Body of pancreas (tissue), 4 donors: ENCODE measurements at regions not wholly inside any gene's neighbourhood (a gene's known extent, or its start where the extent isn't known, plus 50 kb on each side); places are given as distances from the start of the nearest gene placed in this dataset.

Experiments used
- ATAC-seq: fragments of 150-250 bp; one replicate; pipeline ENCODE4 v1.9.1; 2016
- DNase-seq, 4 donors: peaks; one replicate each; pipeline ENCODE4 v3.0.0-alpha.2; 2019
- H3K27ac ChIP-seq, 4 donors: fragments of 200-600 bp; sonication (generic); 1 replicate in 3 of 4; 2 replicates in 1 of 4; pipeline versions ENCODE4 v1.5.1 to v1.6.1; 2016 to 2019; ENCODE audit warnings: mild to moderate bottlenecking in 1 of 4, mixed read lengths in 1 of 4, moderate library complexity in 1 of 4
- H3K27me3 ChIP-seq, 2 donors: fragments of 200-600 bp; sonication (generic); one replicate each; pipeline ENCODE4 v1.6.0; 2016; ENCODE audit warnings: mild to moderate bottlenecking in 1 of 2
- H3K36me3 ChIP-seq, 2 donors: fragments of 200-600 bp; sonication (generic); replicated peaks in 1 of 2; 2 replicates each; pipeline ENCODE4 v1.5.1; 2016; ENCODE audit warnings: low read depth in 2 of 2; ENCODE audit not compliant: insufficient read depth in 1 of 2
- H3K4me1 ChIP-seq: fragments of 200-600 bp; sonication (generic); one replicate; pipeline ENCODE4 v1.6.0; 2016
- H3K4me3 ChIP-seq, 2 donors: fragments of 200-600 bp; sonication (generic); 1 replicate in 1 of 2; 2 replicates in 1 of 2; pipeline ENCODE4 v1.5.1; 2016 to 2019
- H3K9me3 ChIP-seq, 3 donors: fragments of 200-600 bp; sonication (generic); 1 replicate in 2 of 3; 2 replicates in 1 of 3; pipeline ENCODE4 v1.5.1; 2016
- CTCF ChIP-seq, 7 experiments: fragments of 450-650 bp in 4 of 7; fragments of 200-600 bp in 3 of 7; sonication (generic) in 3 of 7; IDR thresholded peaks; one replicate each; pipeline ENCODE4 v1.5.1; 2016 to 2019; ENCODE audit warnings: antibody characterized with exemption in 7 of 7
- POLR2A ChIP-seq, 3 donors: fragments of 450-650 bp; IDR thresholded peaks; one replicate each; pipeline ENCODE4 v1.6.1; 2016; ENCODE audit warnings: antibody characterized with exemption in 3 of 3, mild to moderate bottlenecking in 2 of 3
- WGBS, 2 donors: methylation state at CpG; one replicate each; pipeline ENCODE4 v1.1.5; 2017; 5-methylcytosine and 5-hydroxymethylcytosine counted together
- intact Hi-C: fragments of 100-400 bp; cut with DNase I; formaldehyde crosslinking; loops from one replicate; pipeline ENCODE4 v1.15.1; 2023

DNA sequence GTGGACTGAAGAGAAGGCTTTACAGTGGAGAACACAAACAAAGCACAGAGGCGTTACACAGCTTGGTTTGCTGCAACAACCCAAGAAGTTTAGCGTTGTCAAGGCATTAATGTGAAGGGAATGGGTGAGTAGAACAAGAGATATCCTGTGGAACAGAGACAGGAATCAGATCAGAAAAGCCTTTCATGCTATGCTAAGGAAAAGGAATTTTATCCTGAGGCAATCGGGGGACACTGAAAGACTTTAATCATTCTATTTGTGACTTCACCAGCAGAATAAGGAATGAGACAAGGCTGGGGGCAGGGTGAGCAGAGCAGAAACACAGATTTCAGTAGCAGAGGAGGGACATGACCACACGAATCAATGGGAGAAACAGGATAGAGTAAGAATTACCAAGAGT, 600.7 kb downstream of the IRS1 start:
- H3K36me3 ChIP-seq, result no peaks in the 10 kb centered on the region
- no peaks in the 10 kb centered on the region for H3K4me1 ChIP-seq
- H3K27me3 ChIP-seq, result no peaks in the 10 kb centered on the region
- H3K4me3 ChIP-seq, result no peak overlapping the region
- H3K27ac ChIP-seq, result no peak overlapping the region
- no peak for DNase-seq
- WGBS, 2 donors, result 71 to 77% methylated on average over 4 of the region's 4 CpGs
- no peak for ATAC-seq
- H3K9me3 ChIP-seq, result no peaks in the 10 kb centered on the region
- intact Hi-C loops, result no loop called here
- no peak for TF ChIP-seq CTCF (IDR thresholded peaks at IDR 0.05)
- no peak for TF ChIP-seq POLR2A (IDR thresholded peaks at IDR 0.05)

DNA sequence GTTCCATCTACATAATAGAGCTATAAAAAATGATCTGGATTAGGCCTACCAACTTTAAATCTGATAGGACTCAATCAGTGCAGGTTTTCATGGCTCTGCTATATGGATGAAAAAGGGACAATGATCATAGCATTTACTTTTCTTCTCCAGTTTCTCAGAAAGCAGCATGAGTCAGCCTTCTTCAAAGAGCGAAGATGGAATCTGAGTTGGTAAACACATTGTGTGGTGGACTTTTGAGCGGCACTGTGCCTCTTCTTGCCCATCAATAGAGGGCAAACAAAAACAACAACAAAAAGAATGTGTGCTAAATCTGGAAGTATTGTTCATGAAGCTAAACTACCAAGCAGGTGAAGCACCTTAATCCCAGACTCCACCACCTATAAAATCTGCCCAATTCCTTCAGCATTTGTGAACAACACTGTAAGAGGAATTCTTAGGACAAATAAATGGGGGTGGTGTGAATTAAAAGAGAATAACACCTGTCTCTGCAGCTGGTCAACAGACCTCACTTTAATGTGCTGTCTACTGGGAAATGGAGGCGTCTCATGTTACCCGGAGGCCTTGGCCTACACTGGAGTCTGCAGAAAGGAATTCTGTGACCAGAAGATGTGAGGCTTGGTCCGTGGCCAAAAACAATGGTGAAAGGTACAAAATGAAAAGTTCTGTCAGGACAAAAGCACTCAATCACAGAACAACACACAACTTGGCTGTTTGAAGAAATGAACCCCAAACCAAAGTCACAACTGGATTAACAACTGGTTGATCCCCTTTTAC, 609.0 kb downstream of the IRS1 start:
- Histone ChIP-seq H3K36me3 (no peaks in the 10 kb centered on the region), H3K27ac (no peak overlapping the region), H3K4me1 (no peaks in the 10 kb centered on the region), H3K27me3 (no peaks in the 10 kb centered on the region), H3K4me3 (no peak overlapping the region), H3K9me3 (no peaks in the 10 kb centered on the region)
- intact Hi-C loops, result no loop called here
- DNase-seq, result no peak
- no peak for ATAC-seq
- WGBS, 2 donors, result 74 to 76% methylated on average over 5 of the region's 5 CpGs
- TF ChIP-seq CTCF (IDR thresholded peaks at IDR 0.05), result no peak
- TF ChIP-seq POLR2A (IDR thresholded peaks at IDR 0.05), result no peak

- Histone ChIP-seq H3K27me3 (no peaks in the 10 kb centered on the region), H3K9me3 (no peaks in the 10 kb centered on the region), H3K27ac (no peak overlapping the region), H3K36me3 (no peaks in the 10 kb centered on the region), H3K4me3 (no peak overlapping the region), H3K4me1 (no peaks in the 10 kb centered on the region)
- no peak for TF ChIP-seq POLR2A (IDR thresholded peaks at IDR 0.05)
- no peak for TF ChIP-seq CTCF (IDR thresholded peaks at IDR 0.05)
- 63 to 66% methylated on average over 5 of the region's 5 CpGs for WGBS, 2 donors
- DNase-seq, result no peak
- intact Hi-C loops, result no loop called here
- ATAC-seq, result no peak
These were observed 610.6 kb downstream of the IRS1 start for GRCh38 chr2:226189061-226189460.

DNA sequence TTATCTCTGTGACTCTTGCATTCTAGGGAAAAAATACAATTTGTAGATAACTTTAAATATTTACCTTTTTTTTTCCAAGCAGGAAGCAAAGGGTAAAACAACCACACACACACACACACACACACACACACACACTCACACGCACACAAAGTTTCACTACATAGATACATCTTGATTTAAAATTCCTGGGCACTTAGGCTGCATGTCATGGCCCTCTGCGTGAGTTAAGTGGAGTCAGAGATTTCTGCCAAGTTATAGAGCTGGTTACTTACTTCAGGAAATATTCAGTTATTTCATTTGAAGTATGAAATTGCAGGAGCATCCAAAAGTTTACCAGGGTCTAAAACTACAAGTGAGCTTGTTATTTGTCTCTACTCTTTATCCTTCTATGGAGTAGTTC, 612.0 kb downstream of the IRS1 start:
- DNase-seq (no peak), ATAC-seq (no peak)
- Histone ChIP-seq H3K27ac (no peak overlapping the region), H3K27me3 (no peaks in the 10 kb centered on the region), H3K4me3 (no peak overlapping the region), H3K4me1 (no peaks in the 10 kb centered on the region), H3K9me3 (no peaks in the 10 kb centered on the region), H3K36me3 (no peaks in the 10 kb centered on the region)
- intact Hi-C loops, result no loop called here
- no peak for TF ChIP-seq POLR2A (IDR thresholded peaks at IDR 0.05)
- TF ChIP-seq CTCF (IDR thresholded peaks at IDR 0.05), result no peak
- 55 to 67% methylated on average over 2 of the region's 2 CpGs for WGBS, 2 donors

- H3K27me3 ChIP-seq, result no peaks in the 10 kb centered on the region
- ATAC-seq, result no peak
- DNase-seq, result no peak
- H3K4me3 ChIP-seq, result no peak overlapping the region
- H3K9me3 ChIP-seq, result no peaks in the 10 kb centered on the region
- no peaks in the 10 kb centered on the region for H3K4me1 ChIP-seq
- intact Hi-C loops, result no loop called here
- no peaks in the 10 kb centered on the region for H3K36me3 ChIP-seq
- no peak overlapping the region for H3K27ac ChIP-seq
- 73 to 82% methylated on average over 2 of the region's 2 CpGs for WGBS, 2 donors
- TF ChIP-seq POLR2A (IDR thresholded peaks at IDR 0.05) (no peak), CTCF (IDR thresholded peaks at IDR 0.05) (no peak)
These were observed 612.5 kb downstream of the IRS1 start for GRCh38 chr2:226187156-226187555.
